Medulla oblongata (tissue), 1 donor: ENCODE measurements at regions not wholly inside any gene's neighbourhood (a gene's known extent, or its start where the extent isn't known, plus 50 kb on each side); places are given as distances from the start of the nearest gene placed in this dataset.
A peak's percentile ranks its signal among the peaks of the same experiment; 100 is the strongest.

ENCODE experiments used
- DNase-seq: peaks from one replicate; pipeline ENCODE4 v3.0.0-alpha.2; 2015; ENCODE audit errors: extremely low spot score

- no peak for DNase-seq
These were observed 186.5 kb upstream of the LHX5 start for GRCh38 chr12:113658006-113658655.

- DNase-seq = no peak
These were observed 184.2 kb upstream of the LHX5 start for GRCh38 chr12:113655919-113656318.

GRCh38 chr12:113655479-113655878, 183.8 kb upstream of the LHX5 start:
- DNase-seq = no peak

- no peak for DNase-seq
These were observed 180.0 kb upstream of the LHX5 start for GRCh38 chr12:113651662-113652061.

- no peak for DNase-seq
These were observed 178.8 kb upstream of the LHX5 start for GRCh38 chr12:113650476-113650875.

- DNase-seq = no peak
These were observed 177.7 kb upstream of the LHX5 start for GRCh38 chr12:113649256-113649830.

GRCh38 chr12:113647048-113647447, 175.4 kb upstream of the LHX5 start:
- peak; percentile 11 for DNase-seq

GRCh38 chr12:113645603-113646002, 173.9 kb upstream of the LHX5 start:
- no peak for DNase-seq

- no peak for DNase-seq
These were observed 173.5 kb upstream of the LHX5 start for GRCh38 chr12:113645183-113645582.

GRCh38 chr12:113643177-113643974, 171.7 kb upstream of the LHX5 start:
- DNase-seq = no peak

- DNase-seq = no peak
These were observed 171.0 kb upstream of the LHX5 start for GRCh38 chr12:113642672-113643071.

- no peak for DNase-seq
These were observed 170.5 kb upstream of the LHX5 start for GRCh38 chr12:113642216-113642615.

- DNase-seq = no peak
These were observed 169.9 kb upstream of the LHX5 start for GRCh38 chr12:113641426-113642030.

GRCh38 chr12:113640837-113641236, 169.2 kb upstream of the LHX5 start:
- DNase-seq = no peak

GRCh38 chr12:113639474-113639873, 167.8 kb upstream of the LHX5 start:
- no peak for DNase-seq

- no peak for DNase-seq
These were observed 166.7 kb upstream of the LHX5 start for GRCh38 chr12:113638460-113638775.

- no peak for DNase-seq
These were observed 163.3 kb upstream of the LHX5 start for GRCh38 chr12:113634982-113635381.

- DNase-seq = no peak
These were observed 162.8 kb upstream of the LHX5 start for GRCh38 chr12:113634474-113634873.

GRCh38 chr12:113633678-113634332, 162.1 kb upstream of the LHX5 start:
- no peak for DNase-seq

GRCh38 chr12:113630625-113631024, 159.0 kb upstream of the LHX5 start:
- no peak for DNase-seq

- no peak for DNase-seq
These were observed 153.8 kb upstream of the LHX5 start for GRCh38 chr12:113625499-113625898.

- no peak for DNase-seq
These were observed 150.7 kb upstream of the LHX5 start for GRCh38 chr12:113622410-113622809.
